Muscle layer of duodenum (tissue), 2 donors: ENCODE measurements at regions not wholly inside any gene's neighbourhood (a gene's known extent, or its start where the extent isn't known, plus 50 kb on each side); places are given as distances from the start of the nearest gene placed in this dataset.
"Not testable (repeated sequence)": the region's sequence is repeated elsewhere in the genome, so short reads cannot be mapped to it uniquely, and the experiment has no call there.

ENCODE experiments used
- H3K27ac ChIP-seq: one replicate; pipeline ENCODE4 v1.7.0; 2013; ENCODE audit warnings: mild to moderate bottlenecking, low read length
- H3K27me3 ChIP-seq: one replicate; pipeline ENCODE4 v1.7.0; 2013; ENCODE audit warnings: low read depth, mild to moderate bottlenecking, control low read depth, low read length
- H3K36me3 ChIP-seq, 2 donors: one replicate each; pipeline ENCODE4 v1.7.0; 2013; ENCODE audit warnings: low read length in 2 of 2, control low read depth in 1 of 2, mild to moderate bottlenecking in 1 of 2; ENCODE audit not compliant: insufficient read depth in 2 of 2, control insufficient read depth in 1 of 2
- H3K4me1 ChIP-seq, 2 donors: one replicate each; pipeline ENCODE4 v1.7.0; 2013; ENCODE audit warnings: low read length in 2 of 2, mild to moderate bottlenecking in 2 of 2, control low read depth in 1 of 2, moderate library complexity in 1 of 2; ENCODE audit not compliant: insufficient read depth in 2 of 2, control insufficient read depth in 1 of 2
- H3K4me3 ChIP-seq, 2 donors: one replicate each; pipeline ENCODE4 v1.7.0; 2013; ENCODE audit warnings: low read length in 2 of 2, low read depth in 1 of 2, mild to moderate bottlenecking in 1 of 2
- H3K9me3 ChIP-seq, 2 donors: one replicate each; pipeline ENCODE4 v1.7.0; 2013; ENCODE audit warnings: low read length in 2 of 2, control low read depth in 1 of 2, mild to moderate bottlenecking in 1 of 2; ENCODE audit not compliant: control insufficient read depth in 1 of 2
- donor health status: healthy.

- Histone ChIP-seq H3K9me3 (no peaks in the 10 kb centered on the region), H3K4me1 (no peaks in the 10 kb centered on the region), H3K36me3 (no peaks in the 10 kb centered on the region), H3K27me3 (no peaks in the 10 kb centered on the region), H3K4me3 (no peak overlapping the region), H3K27ac (no peak overlapping the region)
Observed at GRCh38 chr20:23299673-23300050, 50.9 kb upstream of the NXT1 start.

GRCh38 chr20:23298926-23299672 is 51.5 kb upstream of the NXT1 start:
- no peak overlapping the region for H3K27ac ChIP-seq
- H3K4me1 ChIP-seq: no peaks in the 10 kb centered on the region
- no peaks in the 10 kb centered on the region for H3K9me3 ChIP-seq
- no peaks in the 10 kb centered on the region for H3K27me3 ChIP-seq
- H3K36me3 ChIP-seq: no peaks in the 10 kb centered on the region
- no peak overlapping the region for H3K4me3 ChIP-seq

- H3K27ac ChIP-seq: no peak overlapping the region
- H3K4me1 ChIP-seq: no peaks in the 10 kb centered on the region
- no peaks in the 10 kb centered on the region for H3K27me3 ChIP-seq
- H3K36me3 ChIP-seq: no peaks in the 10 kb centered on the region
- no peaks in the 10 kb centered on the region for H3K9me3 ChIP-seq
- H3K4me3 ChIP-seq: no peak overlapping the region
Observed at GRCh38 chr20:23298155-23298554, 52.4 kb upstream of the NXT1 start.

GRCh38 chr20:23296841-23297701 is 53.5 kb upstream of the NXT1 start:
- Histone ChIP-seq H3K9me3 (no peaks in the 10 kb centered on the region), H3K36me3 (no peaks in the 10 kb centered on the region), H3K27me3 (no peaks in the 10 kb centered on the region), H3K27ac (no peak overlapping the region), H3K4me1 (no peaks in the 10 kb centered on the region), H3K4me3 (no peak overlapping the region)

- Histone ChIP-seq H3K27ac (no peak overlapping the region), H3K27me3 (no peaks in the 10 kb centered on the region)
Observed at GRCh38 chr20:23295934-23296333, 54.7 kb upstream of the NXT1 start.

GRCh38 chr20:23294671-23295070 is 55.9 kb upstream of the NXT1 start:
- H3K36me3 ChIP-seq: no peaks in the 10 kb centered on the region
- H3K9me3 ChIP-seq: no peaks in the 10 kb centered on the region
- no peak overlapping the region for H3K4me3 ChIP-seq
- no peak overlapping the region for H3K27ac ChIP-seq
- no peaks in the 10 kb centered on the region for H3K4me1 ChIP-seq
- no peaks in the 10 kb centered on the region for H3K27me3 ChIP-seq

More at GRCh38 chr20:23295934-23296333, 54.7 kb upstream of the NXT1 start:
- H3K36me3 ChIP-seq: no peaks in the 10 kb centered on the region
- H3K9me3 ChIP-seq: no peaks in the 10 kb centered on the region
- H3K4me1 ChIP-seq: no peaks in the 10 kb centered on the region
- no peak overlapping the region for H3K4me3 ChIP-seq

GRCh38 chr20:23294166-23294565 is 56.4 kb upstream of the NXT1 start:
- H3K4me3 ChIP-seq: no peak overlapping the region
- no peaks in the 10 kb centered on the region for H3K4me1 ChIP-seq
- no peaks in the 10 kb centered on the region for H3K36me3 ChIP-seq
- H3K9me3 ChIP-seq: no peaks in the 10 kb centered on the region
- H3K27ac ChIP-seq: no peak overlapping the region
- no peaks in the 10 kb centered on the region for H3K27me3 ChIP-seq

- H3K4me1 ChIP-seq: no peaks in the 10 kb centered on the region
- H3K27me3 ChIP-seq: no peaks in the 10 kb centered on the region
- no peaks in the 10 kb centered on the region for H3K36me3 ChIP-seq
- H3K27ac ChIP-seq: no peak overlapping the region
- H3K4me3 ChIP-seq: no peak overlapping the region
- H3K9me3 ChIP-seq: no peaks in the 10 kb centered on the region
Observed at GRCh38 chr20:23293689-23294088, 56.9 kb upstream of the NXT1 start.

GRCh38 chr20:23292311-23292710 is 58.3 kb upstream of the NXT1 start:
- H3K36me3 ChIP-seq, H3K27me3 ChIP-seq, H3K27ac ChIP-seq, H3K4me3 ChIP-seq, H3K4me1 ChIP-seq, H3K9me3 ChIP-seq: not testable (repeated sequence)

GRCh38 chr20:23291575-23292240 is 58.9 kb upstream of the NXT1 start:
- Histone ChIP-seq H3K27ac (no peak overlapping the region), H3K27me3 (no peaks in the 10 kb centered on the region), H3K9me3 (no peaks in the 10 kb centered on the region), H3K36me3 (no peaks in the 10 kb centered on the region), H3K4me3 (no peak overlapping the region), H3K4me1 (no peaks in the 10 kb centered on the region)

GRCh38 chr20:23290761-23291574 is 59.6 kb upstream of the NXT1 start:
- no peaks in the 10 kb centered on the region for H3K27me3 ChIP-seq
- no peak overlapping the region for H3K27ac ChIP-seq
- no peaks in the 10 kb centered on the region for H3K4me1 ChIP-seq

More at GRCh38 chr20:23290761-23291574, 59.6 kb upstream of the NXT1 start:
- no peaks in the 10 kb centered on the region for H3K9me3 ChIP-seq
- no peaks in the 10 kb centered on the region for H3K36me3 ChIP-seq
- no peak overlapping the region for H3K4me3 ChIP-seq
